ENCODE measurements at regions not wholly inside any gene's neighbourhood (a gene's known extent, or its start where the extent isn't known, plus 50 kb on each side); places are given as distances from the start of the nearest gene placed in this dataset.
"Not testable (repeated sequence)": the region's sequence is repeated elsewhere in the genome, so short reads cannot be mapped to it uniquely, and the experiment has no call there.

- Histone ChIP-seq H3K4me3 (ENCODE audit: low read depth, low read length) (no peak overlapping the region), H3K27me3 (ENCODE audit: control insufficient read depth, insufficient read depth, low read length) (no peaks in the 10 kb centered on the region), H3K27ac (ENCODE audit: insufficient read depth, low read length, poor library complexity, severe bottlenecking) (no peak overlapping the region), H3K9me3 (ENCODE audit: control insufficient read depth in 2 of 2, low read length in 2 of 2) (no peaks in the 10 kb centered on the region), H3K36me3 (ENCODE audit: control insufficient read depth, insufficient read depth, low read length) (no peaks in the 10 kb centered on the region), H3K4me1 (ENCODE audit: control insufficient read depth, insufficient read depth, low read length, poor library complexity, severe bottlenecking) (no peaks in the 10 kb centered on the region)
- no peaks in the 10 kb centered on the region for H3K27me3 Mint-ChIP-seq
- H3K4me1 Mint-ChIP-seq = no peaks in the 10 kb centered on the region
- no peaks in the 10 kb centered on the region for H3K36me3 Mint-ChIP-seq
- H3K4me3 Mint-ChIP-seq = no peak overlapping the region
- DNase-seq (no peak), ATAC-seq (ENCODE audit: low read depth in 2 of 2) (no peak)
- H3K27ac Mint-ChIP-seq = no peak overlapping the region
- peaks cover 0 to 5% (median 0%) of the 10 kb centered on the region in 7 donors for H3K9me3 Mint-ChIP-seq
Measured at GRCh38 chr2:58601017-58601416, 359.9 kb upstream of the FANCL start.

- DNase-seq = no peak
- Mint-ChIP-seq H3K27me3 (no peaks in the 10 kb centered on the region), H3K4me1 (no peaks in the 10 kb centered on the region), H3K4me3 (no peak overlapping the region), H3K36me3 (no peaks in the 10 kb centered on the region), H3K9me3 (peaks cover 0 to 4% (median 0%) of the 10 kb centered on the region in 7 donors), H3K27ac (no peak overlapping the region)
- ATAC-seq (ENCODE audit: low read depth in 2 of 2) = no peak
- no peaks in the 10 kb centered on the region for H3K4me1 ChIP-seq (ENCODE audit: control insufficient read depth, insufficient read depth, low read length, poor library complexity, severe bottlenecking)
- no peak overlapping the region for H3K27ac ChIP-seq (ENCODE audit: insufficient read depth, low read length, poor library complexity, severe bottlenecking)
- H3K36me3 ChIP-seq (ENCODE audit: control insufficient read depth, insufficient read depth, low read length) = no peaks in the 10 kb centered on the region
- no peak overlapping the region for H3K4me3 ChIP-seq (ENCODE audit: low read depth, low read length)
- no peaks in the 10 kb centered on the region for H3K9me3 ChIP-seq (ENCODE audit: control insufficient read depth in 2 of 2, low read length in 2 of 2)
- H3K27me3 ChIP-seq (ENCODE audit: control insufficient read depth, insufficient read depth, low read length) = no peaks in the 10 kb centered on the region
Measured at GRCh38 chr2:58598171-58598570, 357.0 kb upstream of the FANCL start.

- H3K4me3 Mint-ChIP-seq = no peak overlapping the region
Measured at GRCh38 chr2:58595714-58596113, 354.6 kb upstream of the FANCL start.

GRCh38 chr2:58594762-58595161, 353.6 kb upstream of the FANCL start:
- no peaks in the 10 kb centered on the region for H3K36me3 Mint-ChIP-seq
- no peaks in the 10 kb centered on the region for H3K9me3 ChIP-seq (ENCODE audit: control insufficient read depth in 2 of 2, low read length in 2 of 2)
- no peak overlapping the region for H3K27ac Mint-ChIP-seq
- H3K9me3 Mint-ChIP-seq = peaks cover 0 to 5% (median 1%) of the 10 kb centered on the region in 7 donors
- H3K4me1 ChIP-seq (ENCODE audit: control insufficient read depth, insufficient read depth, low read length, poor library complexity, severe bottlenecking) = no peaks in the 10 kb centered on the region
- no peaks in the 10 kb centered on the region for H3K4me1 Mint-ChIP-seq
- no peak overlapping the region for H3K4me3 Mint-ChIP-seq
- no peaks in the 10 kb centered on the region for H3K27me3 Mint-ChIP-seq
- no peak overlapping the region for H3K4me3 ChIP-seq (ENCODE audit: low read depth, low read length)
- no peaks in the 10 kb centered on the region for H3K36me3 ChIP-seq (ENCODE audit: control insufficient read depth, insufficient read depth, low read length)
- ATAC-seq (ENCODE audit: low read depth in 2 of 2) = no peak
- DNase-seq = no peak
- no peaks in the 10 kb centered on the region for H3K27me3 ChIP-seq (ENCODE audit: control insufficient read depth, insufficient read depth, low read length)
- H3K27ac ChIP-seq (ENCODE audit: insufficient read depth, low read length, poor library complexity, severe bottlenecking) = no peak overlapping the region

More at GRCh38 chr2:58595714-58596113, 354.6 kb upstream of the FANCL start:
- no peak for ATAC-seq (ENCODE audit: low read depth in 2 of 2)
- Histone ChIP-seq H3K36me3 (ENCODE audit: control insufficient read depth, insufficient read depth, low read length) (no peaks in the 10 kb centered on the region), H3K4me3 (ENCODE audit: low read depth, low read length) (no peak overlapping the region), H3K27ac (ENCODE audit: insufficient read depth, low read length, poor library complexity, severe bottlenecking) (no peak overlapping the region), H3K27me3 (ENCODE audit: control insufficient read depth, insufficient read depth, low read length) (no peaks in the 10 kb centered on the region), H3K4me1 (ENCODE audit: control insufficient read depth, insufficient read depth, low read length, poor library complexity, severe bottlenecking) (no peaks in the 10 kb centered on the region), H3K9me3 (ENCODE audit: control insufficient read depth in 2 of 2, low read length in 2 of 2) (no peaks in the 10 kb centered on the region)
- H3K27ac Mint-ChIP-seq = no peak overlapping the region
- no peaks in the 10 kb centered on the region for H3K4me1 Mint-ChIP-seq
- no peak for DNase-seq
- no peaks in the 10 kb centered on the region for H3K36me3 Mint-ChIP-seq
- no peaks in the 10 kb centered on the region for H3K27me3 Mint-ChIP-seq
- peaks cover 0 to 5% (median 1%) of the 10 kb centered on the region in 7 donors for H3K9me3 Mint-ChIP-seq

GRCh38 chr2:58594175-58594574, 353.1 kb upstream of the FANCL start:
- no peak overlapping the region for H3K27ac ChIP-seq (ENCODE audit: insufficient read depth, low read length, poor library complexity, severe bottlenecking)
- Mint-ChIP-seq H3K36me3 (no peaks in the 10 kb centered on the region), H3K27me3 (no peaks in the 10 kb centered on the region), H3K4me3 (no peak overlapping the region), H3K4me1 (no peaks in the 10 kb centered on the region), H3K9me3 (peaks cover 0 to 5% (median 1%) of the 10 kb centered on the region in 7 donors), H3K27ac (no peak overlapping the region)
- no peak overlapping the region for H3K4me3 ChIP-seq (ENCODE audit: low read depth, low read length)
- DNase-seq = no peak
- no peaks in the 10 kb centered on the region for H3K4me1 ChIP-seq (ENCODE audit: control insufficient read depth, insufficient read depth, low read length, poor library complexity, severe bottlenecking)
- no peaks in the 10 kb centered on the region for H3K27me3 ChIP-seq (ENCODE audit: control insufficient read depth, insufficient read depth, low read length)
- H3K36me3 ChIP-seq (ENCODE audit: control insufficient read depth, insufficient read depth, low read length) = no peaks in the 10 kb centered on the region
- ATAC-seq (ENCODE audit: low read depth in 2 of 2) = no peak
- no peaks in the 10 kb centered on the region for H3K9me3 ChIP-seq (ENCODE audit: control insufficient read depth in 2 of 2, low read length in 2 of 2)

- not testable (repeated sequence) for H3K9me3 ChIP-seq (ENCODE audit: control insufficient read depth in 2 of 2, low read length in 2 of 2); H3K4me1 Mint-ChIP-seq; H3K27ac ChIP-seq (ENCODE audit: insufficient read depth, low read length, poor library complexity, severe bottlenecking); H3K4me3 Mint-ChIP-seq; H3K36me3 ChIP-seq (ENCODE audit: control insufficient read depth, insufficient read depth, low read length); H3K27me3 Mint-ChIP-seq; H3K9me3 Mint-ChIP-seq; ATAC-seq (ENCODE audit: low read depth in 2 of 2); H3K36me3 Mint-ChIP-seq; H3K4me1 ChIP-seq (ENCODE audit: control insufficient read depth, insufficient read depth, low read length, poor library complexity, severe bottlenecking); H3K27me3 ChIP-seq (ENCODE audit: control insufficient read depth, insufficient read depth, low read length); H3K4me3 ChIP-seq (ENCODE audit: low read depth, low read length); H3K27ac Mint-ChIP-seq; DNase-seq
Measured at GRCh38 chr2:58586178-58586577, 345.1 kb upstream of the FANCL start.

GRCh38 chr2:58585233-58585632, 344.1 kb upstream of the FANCL start:
- Mint-ChIP-seq H3K27ac (no peak overlapping the region), H3K27me3 (no peaks in the 10 kb centered on the region), H3K4me3 (no peak overlapping the region), H3K4me1 (no peaks in the 10 kb centered on the region), H3K9me3 (peaks cover 0 to 9% (median 0%) of the 10 kb centered on the region in 7 donors), H3K36me3 (no peaks in the 10 kb centered on the region)
- Histone ChIP-seq H3K27me3 (ENCODE audit: control insufficient read depth, insufficient read depth, low read length) (no peaks in the 10 kb centered on the region), H3K36me3 (ENCODE audit: control insufficient read depth, insufficient read depth, low read length) (no peaks in the 10 kb centered on the region), H3K4me3 (ENCODE audit: low read depth, low read length) (no peak overlapping the region), H3K4me1 (ENCODE audit: control insufficient read depth, insufficient read depth, low read length, poor library complexity, severe bottlenecking) (no peaks in the 10 kb centered on the region), H3K9me3 (ENCODE audit: control insufficient read depth in 2 of 2, low read length in 2 of 2) (no peaks in the 10 kb centered on the region), H3K27ac (ENCODE audit: insufficient read depth, low read length, poor library complexity, severe bottlenecking) (no peak overlapping the region)
- DNase-seq (no peak), ATAC-seq (ENCODE audit: low read depth in 2 of 2) (no peak)

- no peaks in the 10 kb centered on the region for H3K9me3 ChIP-seq (ENCODE audit: control insufficient read depth in 2 of 2, low read length in 2 of 2)
- no peaks in the 10 kb centered on the region for H3K4me1 Mint-ChIP-seq
- ATAC-seq (ENCODE audit: low read depth in 2 of 2) (no peak), DNase-seq (no peak)
- H3K4me1 ChIP-seq (ENCODE audit: control insufficient read depth, insufficient read depth, low read length, poor library complexity, severe bottlenecking) = no peaks in the 10 kb centered on the region
- no peak overlapping the region for H3K4me3 ChIP-seq (ENCODE audit: low read depth, low read length)
- peaks cover 0 to 9% (median 0%) of the 10 kb centered on the region in 7 donors for H3K9me3 Mint-ChIP-seq
- H3K4me3 Mint-ChIP-seq = no peak overlapping the region
- no peaks in the 10 kb centered on the region for H3K36me3 Mint-ChIP-seq
- no peak overlapping the region for H3K27ac ChIP-seq (ENCODE audit: insufficient read depth, low read length, poor library complexity, severe bottlenecking)
- H3K27ac Mint-ChIP-seq = no peak overlapping the region
- no peaks in the 10 kb centered on the region for H3K27me3 Mint-ChIP-seq
- no peaks in the 10 kb centered on the region for H3K36me3 ChIP-seq (ENCODE audit: control insufficient read depth, insufficient read depth, low read length)
- no peaks in the 10 kb centered on the region for H3K27me3 ChIP-seq (ENCODE audit: control insufficient read depth, insufficient read depth, low read length)
Measured at GRCh38 chr2:58584606-58585118, 343.5 kb upstream of the FANCL start.

Measured in CD4-positive, CD25-positive, alpha-beta regulatory T cell (primary cell).